Stimulated activated CD8-positive, alpha-beta memory T cell treated with anti-CD3 and anti-CD28 coated beads, Interleukin-7, amount 100 ng/mL, for 48 hours (primary cell): ENCODE measurements at regions not wholly inside any gene's neighbourhood (a gene's known extent, or its start where the extent isn't known, plus 50 kb on each side); places are given as distances from the start of the nearest gene placed in this dataset.

Source experiments
- DNase-seq, 2 donors: peaks; one replicate each; pipeline ENCODE4 v3.0.0-alpha.2; 2020; ENCODE audit warnings: low read depth in 1 of 2; ENCODE audit errors: extremely low read depth in 1 of 2

- no peak for DNase-seq
Observed at GRCh38 chrX:124518885-124519284, 172.5 kb downstream of the SH2D1A start.

DNA sequence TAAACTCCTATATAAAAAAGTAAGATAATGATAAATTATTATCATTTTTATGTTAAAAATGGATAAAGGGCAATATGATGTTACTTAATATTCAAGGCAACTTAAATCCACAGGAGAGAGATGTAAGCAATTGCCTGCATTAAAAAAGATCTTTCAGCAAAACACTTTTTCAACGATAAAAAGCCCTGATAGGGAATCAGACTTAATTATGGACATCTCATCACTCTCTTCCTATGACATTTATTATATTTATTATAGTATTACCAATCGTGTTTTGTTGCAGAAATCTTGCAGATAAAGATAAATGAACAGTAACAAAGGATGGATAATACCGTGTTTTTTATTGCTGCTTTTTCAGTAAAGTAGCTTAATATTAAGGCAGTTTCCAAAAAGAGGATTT, 178.5 kb downstream of the SH2D1A start:
- no peak for DNase-seq

GRCh38 chrX:124529786-124530185, 183.4 kb downstream of the SH2D1A start:
- no peak for DNase-seq

- no peak for DNase-seq
Observed at GRCh38 chrX:124530803-124531202, 184.4 kb downstream of the SH2D1A start.

- DNase-seq, result no peak
Observed at GRCh38 chrX:124534536-124534935, 188.2 kb downstream of the SH2D1A start.

DNA sequence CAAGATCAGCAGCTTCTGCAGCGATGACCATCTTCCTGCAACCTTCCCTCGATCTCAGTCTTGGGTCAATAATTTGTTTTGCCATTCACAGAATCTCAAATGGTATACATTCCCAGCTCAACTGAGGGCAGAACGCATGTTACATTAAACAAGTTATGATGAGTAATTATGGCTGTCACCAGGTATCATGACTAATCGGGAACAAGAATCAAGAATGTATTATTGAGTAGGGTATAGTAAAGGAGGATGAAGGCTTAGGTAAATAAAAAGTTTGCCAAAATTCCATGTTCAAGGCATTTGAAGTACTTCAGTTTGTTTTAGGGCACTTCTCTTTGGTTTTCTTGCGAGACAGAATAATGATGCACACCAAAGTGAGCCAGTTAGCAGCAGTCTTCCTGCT, 194.1 kb downstream of the SH2D1A start:
- DNase-seq, result no peak

GRCh38 chrX:124548571-124548970, 202.2 kb downstream of the SH2D1A start:
- DNase-seq, result no peak

DNA sequence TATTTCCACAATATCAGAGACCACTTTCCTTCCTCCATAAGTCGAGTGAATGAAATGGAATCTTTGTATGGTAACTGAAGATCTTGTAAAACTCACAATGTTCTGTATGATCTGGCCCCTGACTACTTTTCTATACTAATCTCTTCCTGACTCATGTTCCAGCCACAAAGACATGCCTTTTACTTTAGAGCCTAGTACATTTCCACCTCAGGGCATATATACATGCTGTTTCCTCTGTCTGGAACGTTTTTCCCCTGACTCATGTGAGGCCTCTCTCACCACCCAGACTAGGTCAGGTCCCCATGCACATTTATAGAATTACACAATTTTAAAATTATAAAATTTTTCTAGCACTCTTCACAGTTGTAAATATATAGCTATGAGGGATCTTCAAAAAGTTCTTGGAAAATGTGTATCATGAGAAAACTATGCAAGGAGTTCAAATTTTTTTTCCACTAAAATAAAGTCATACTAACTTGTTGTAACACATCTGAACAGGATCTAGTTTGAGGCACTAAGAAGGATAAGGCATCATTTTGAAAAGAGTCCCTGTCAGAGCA, 208.8 kb downstream of the SH2D1A start:
- DNase-seq, result no peak

- DNase-seq, result no peak
Observed at GRCh38 chrX:124557976-124558375, 211.6 kb downstream of the SH2D1A start.

- DNase-seq, result no peak
Observed at GRCh38 chrX:124573468-124573867, 227.1 kb downstream of the SH2D1A start.

- no peak for DNase-seq
Observed at GRCh38 chrX:124592744-124593143, 246.4 kb downstream of the SH2D1A start.

GRCh38 chrX:124594017-124594651, 247.8 kb downstream of the SH2D1A start:
- DNase-seq, result no peak

- DNase-seq, result no peak
Observed at GRCh38 chrX:124605511-124605910, 259.1 kb downstream of the SH2D1A start.

DNA sequence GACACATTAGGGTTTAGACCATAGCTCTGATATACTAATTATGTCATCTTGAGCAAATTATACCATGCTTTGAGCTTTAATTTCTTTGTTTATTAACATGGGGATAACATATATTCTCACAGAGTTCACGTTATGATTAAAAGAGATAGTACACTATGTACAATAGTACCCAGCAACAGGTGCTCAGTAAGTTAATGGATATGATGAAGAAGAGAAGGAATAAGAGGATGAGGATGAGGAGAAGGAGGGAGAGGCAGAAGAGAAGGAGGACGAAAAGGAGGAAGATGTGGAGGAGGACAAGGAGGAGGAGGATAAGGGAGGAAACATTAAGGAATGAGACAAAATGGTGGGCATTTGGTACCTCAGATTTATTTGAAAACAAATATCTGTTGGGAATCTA, 260.4 kb downstream of the SH2D1A start:
- no peak for DNase-seq

DNA sequence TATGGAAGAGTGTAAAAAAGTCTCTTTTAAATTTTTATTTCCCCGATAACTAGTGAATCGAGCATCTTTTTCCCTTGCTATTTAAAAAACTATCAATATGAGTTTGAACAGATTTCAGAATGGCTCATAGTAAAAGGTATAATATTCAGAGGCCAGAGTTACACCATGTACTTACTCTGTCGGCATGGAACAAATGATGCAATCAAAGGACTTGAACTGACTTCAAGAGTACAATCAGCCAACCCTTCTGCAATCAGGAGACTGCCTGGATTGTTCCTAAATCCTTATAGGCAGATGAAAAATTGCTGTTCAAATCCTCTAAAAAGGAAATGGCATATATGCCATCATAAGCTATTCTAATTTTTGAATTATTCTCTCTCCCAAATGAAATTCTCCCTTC, 273.3 kb downstream of the SH2D1A start:
- no peak for DNase-seq

DNA sequence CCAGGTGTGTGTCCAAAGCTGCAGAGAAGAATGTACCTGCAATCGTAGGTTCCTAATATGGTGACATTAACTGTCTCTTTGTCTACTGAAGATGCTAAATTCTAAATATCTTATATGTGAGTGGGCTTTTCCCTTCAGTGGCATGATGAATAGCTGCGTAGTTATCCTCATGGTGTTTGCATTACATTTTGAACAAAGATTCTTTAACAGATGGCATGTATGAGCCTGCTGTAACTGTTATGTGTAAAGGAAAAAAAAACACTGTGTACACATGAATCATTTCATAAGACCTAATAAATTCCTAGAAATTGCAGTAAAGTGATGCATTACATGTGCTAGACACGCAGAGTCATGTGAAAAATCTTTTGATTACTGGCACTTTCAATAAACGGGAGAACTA, 288.0 kb downstream of the SH2D1A start:
- DNase-seq, result no peak

DNA sequence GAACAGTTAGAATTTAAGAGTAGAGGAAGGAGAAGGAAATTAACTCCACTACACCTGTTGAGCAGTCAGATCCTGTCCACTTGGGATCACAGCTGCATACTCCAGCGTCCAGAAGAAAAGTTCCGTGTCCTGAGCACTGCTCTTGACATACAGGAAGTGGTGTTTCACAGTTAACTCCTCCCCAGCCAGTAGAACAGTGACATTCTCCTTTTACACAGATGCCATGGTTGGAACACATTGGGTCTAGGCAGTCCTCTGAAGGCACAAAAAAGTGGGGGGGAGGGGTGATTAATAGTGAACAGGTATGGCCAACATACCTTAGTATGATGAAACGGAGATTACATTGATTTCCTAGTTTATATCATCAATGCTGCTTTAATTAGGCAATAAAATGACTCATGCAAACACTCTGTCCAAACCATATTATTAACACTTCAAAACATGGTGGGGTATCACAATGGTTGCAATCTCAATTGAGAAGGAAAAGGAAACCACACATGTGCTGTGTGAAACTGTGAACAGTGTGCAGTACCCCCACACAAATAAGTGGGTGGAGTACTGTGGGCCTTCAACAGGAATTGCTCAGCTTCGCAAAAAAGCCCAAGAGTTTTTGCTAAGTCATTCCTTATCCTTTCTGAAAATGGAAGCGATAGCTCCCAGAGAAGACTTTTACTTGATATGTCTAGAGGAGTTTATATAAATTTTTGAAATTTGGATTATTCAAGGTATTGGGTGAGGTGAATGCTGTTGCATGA, 295.6 kb downstream of the SH2D1A start:
- no peak for DNase-seq

GRCh38 chrX:124646403-124646802, 300.0 kb downstream of the SH2D1A start:
- DNase-seq, result no peak

GRCh38 chrX:124651031-124651430, 304.7 kb downstream of the SH2D1A start:
- no peak for DNase-seq

DNA sequence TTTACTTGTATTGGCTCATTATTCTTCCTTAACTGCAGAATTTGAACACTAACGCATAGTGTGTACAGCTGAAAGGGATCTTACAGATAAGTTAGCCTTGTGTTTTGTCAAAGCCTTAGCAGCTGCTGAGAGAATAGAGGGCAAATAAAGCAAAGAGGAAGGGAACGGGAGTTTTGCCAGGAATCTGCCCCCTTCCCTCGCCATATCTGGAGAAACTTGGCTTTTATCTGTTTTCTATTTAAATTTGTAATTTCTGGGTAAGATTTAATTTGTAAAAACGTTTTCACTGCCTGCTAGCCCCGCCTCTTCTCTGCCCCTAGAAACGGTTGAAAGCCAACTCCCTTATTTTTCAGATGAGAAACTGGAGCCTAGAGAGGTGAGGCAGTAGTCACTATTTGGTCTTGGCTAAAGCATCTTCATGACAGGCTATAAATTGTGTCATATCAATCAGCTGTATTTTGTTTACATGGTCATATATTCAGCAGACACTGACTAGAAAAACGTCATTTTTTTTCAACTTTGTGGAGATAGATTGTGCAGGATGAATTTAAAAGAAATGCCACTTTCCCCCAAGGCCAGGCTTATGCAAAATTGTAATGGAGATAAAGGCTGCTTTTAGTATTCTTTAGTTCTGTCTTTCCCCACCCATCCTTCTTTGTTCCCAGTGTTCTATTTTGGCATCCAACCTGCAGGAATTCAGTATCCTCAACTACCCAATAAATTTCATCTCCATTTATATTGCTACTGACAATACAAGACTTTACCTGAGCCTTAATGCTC, 319.4 kb downstream of the SH2D1A start:
- no peak for DNase-seq

- no peak for DNase-seq
Observed at GRCh38 chrX:124679199-124679598, 332.8 kb downstream of the SH2D1A start.

GRCh38 chrX:124680287-124680686, 333.9 kb downstream of the SH2D1A start:
- no peak for DNase-seq
